ENCODE measurements at regions not wholly inside any gene's neighbourhood (a gene's known extent, or its start where the extent isn't known, plus 50 kb on each side); places are given as distances from the start of the nearest gene placed in this dataset.

- H3K36me3 ChIP-seq (ENCODE audit: control insufficient read depth in 2 of 2, insufficient read depth in 1 of 2, low read length in 2 of 2), result no peaks in the 10 kb centered on the region
- H3K4me3 ChIP-seq (ENCODE audit: low read depth, low read length), result no peak overlapping the region
- no peaks in the 10 kb centered on the region for H3K9me3 ChIP-seq (ENCODE audit: control insufficient read depth, insufficient read depth, low read depth, low read length)
- H3K4me1 ChIP-seq (ENCODE audit: control insufficient read depth, insufficient read depth, low read length), result no peaks in the 10 kb centered on the region
- CTCF ChIA-PET, result interaction anchor here (0.6 to 1.1 kb wide), 2 partner anchors 72 to 292 kb away, joined by 3 to 4 read pairs; no protein-coding TSS in a partner anchor
- no peak overlapping the region for H3K27ac ChIP-seq (ENCODE audit: extremely low read depth, low read depth, low read length)
- TF ChIP-seq ZNF157 (tag by site-specific recombination; IDR thresholded peaks at IDR 0.05) (no peak), OSR2 (tag by site-specific recombination; IDR thresholded peaks at IDR 0.05) (no peak), ZBTB11 (tag by site-specific recombination; conservative IDR thresholded peaks at IDR 0.05; ENCODE audit: low read depth) (no peak), ZNF133 (tag by site-specific recombination; IDR thresholded peaks at IDR 0.05) (no peak), HIC1 (tag by site-specific recombination; IDR thresholded peaks at IDR 0.05) (no peak)
- TF ChIP-seq, protein P1, sequence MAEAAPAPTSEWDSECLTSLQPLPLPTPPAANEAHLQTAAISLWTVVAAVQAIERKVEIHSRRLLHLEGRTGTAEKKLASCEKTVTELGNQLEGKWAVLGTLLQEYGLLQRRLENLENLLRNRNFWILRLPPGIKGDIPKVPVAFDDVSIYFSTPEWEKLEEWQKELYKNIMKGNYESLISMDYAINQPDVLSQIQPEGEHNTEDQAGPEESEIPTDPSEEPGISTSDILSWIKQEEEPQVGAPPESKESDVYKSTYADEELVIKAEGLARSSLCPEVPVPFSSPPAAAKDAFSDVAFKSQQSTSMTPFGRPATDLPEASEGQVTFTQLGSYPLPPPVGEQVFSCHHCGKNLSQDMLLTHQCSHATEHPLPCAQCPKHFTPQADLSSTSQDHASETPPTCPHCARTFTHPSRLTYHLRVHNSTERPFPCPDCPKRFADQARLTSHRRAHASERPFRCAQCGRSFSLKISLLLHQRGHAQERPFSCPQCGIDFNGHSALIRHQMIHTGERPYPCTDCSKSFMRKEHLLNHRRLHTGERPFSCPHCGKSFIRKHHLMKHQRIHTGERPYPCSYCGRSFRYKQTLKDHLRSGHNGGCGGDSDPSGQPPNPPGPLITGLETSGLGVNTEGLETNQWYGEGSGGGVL (tag by site-specific recombination; IDR thresholded peaks at IDR 0.05), result no peak
- POLR2A ChIA-PET, result interaction anchor here (0.6 kb wide), 1 partner anchor 715 kb away, joined by 5 read pairs; no protein-coding TSS in a partner anchor
Measured at GRCh38 chr12:112738531-112738930, 53.0 kb upstream of the RPH3A start.

- no peak overlapping the region for H3K4me3 ChIP-seq (ENCODE audit: low read depth, low read length)
- CTCF ChIA-PET, result interaction anchor here (0.6 to 0.7 kb wide), 2 partner anchors 32 to 138 kb away, joined by 3 to 4 read pairs; no protein-coding TSS in a partner anchor
Measured at GRCh38 chr12:112740387-112740934, 51.1 kb upstream of the RPH3A start.

DNA sequence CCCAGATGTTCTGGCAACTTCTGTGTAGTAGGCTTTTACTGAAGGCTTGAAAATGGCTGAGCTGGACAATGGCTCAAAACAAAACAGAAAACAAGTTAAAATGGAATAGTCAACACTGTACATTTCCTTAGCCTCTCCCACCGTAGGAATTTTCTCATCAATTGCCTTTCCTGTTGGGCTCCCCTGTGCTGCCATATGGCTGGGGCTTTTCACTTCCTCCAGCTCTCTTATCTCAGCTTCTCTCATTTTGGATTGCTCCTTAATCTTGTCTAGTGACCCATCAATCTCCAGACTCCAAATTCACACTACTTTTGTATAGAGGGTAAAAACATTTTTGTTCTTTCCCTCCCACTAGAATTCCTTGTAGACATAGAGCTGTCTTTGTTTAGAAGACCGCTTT is 50.4 kb upstream of the RPH3A start:
- no peaks in the 10 kb centered on the region for H3K4me1 ChIP-seq (ENCODE audit: control insufficient read depth, insufficient read depth, low read length)
- no peak overlapping the region for H3K4me3 ChIP-seq (ENCODE audit: low read depth, low read length)
- H3K9me3 ChIP-seq (ENCODE audit: control insufficient read depth, insufficient read depth, low read depth, low read length), result no peaks in the 10 kb centered on the region
- TF ChIP-seq, protein P2, sequence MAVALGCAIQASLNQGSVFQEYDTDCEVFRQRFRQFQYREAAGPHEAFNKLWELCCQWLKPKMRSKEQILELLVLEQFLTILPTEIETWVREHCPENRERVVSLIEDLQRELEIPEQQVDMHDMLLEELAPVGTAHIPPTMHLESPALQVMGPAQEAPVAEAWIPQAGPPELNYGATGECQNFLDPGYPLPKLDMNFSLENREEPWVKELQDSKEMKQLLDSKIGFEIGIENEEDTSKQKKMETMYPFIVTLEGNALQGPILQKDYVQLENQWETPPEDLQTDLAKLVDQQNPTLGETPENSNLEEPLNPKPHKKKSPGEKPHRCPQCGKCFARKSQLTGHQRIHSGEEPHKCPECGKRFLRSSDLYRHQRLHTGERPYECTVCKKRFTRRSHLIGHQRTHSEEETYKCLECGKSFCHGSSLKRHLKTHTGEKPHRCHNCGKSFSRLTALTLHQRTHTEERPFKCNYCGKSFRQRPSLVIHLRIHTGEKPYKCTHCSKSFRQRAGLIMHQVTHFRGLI (tag by site-specific recombination; IDR thresholded peaks at IDR 0.05), result peak; percentile 71
- TF ChIP-seq GLIS1 (tag by site-specific recombination; IDR thresholded peaks at IDR 0.05), result no peak
- ChIA-PET CTCF (interaction anchor here (0.6 to 0.7 kb wide), 2 partner anchors 33 to 137 kb away, joined by 3 to 4 read pairs; no protein-coding TSS in a partner anchor), POLR2A (no interaction called here)
- no peaks in the 10 kb centered on the region for H3K36me3 ChIP-seq (ENCODE audit: control insufficient read depth in 2 of 2, insufficient read depth in 1 of 2, low read length in 2 of 2)
- H3K27ac ChIP-seq (ENCODE audit: extremely low read depth, low read depth, low read length), result no peak overlapping the region

More at GRCh38 chr12:112740387-112740934, 51.1 kb upstream of the RPH3A start:
- no peak for TF ChIP-seq ZNF114 (tag by site-specific recombination; IDR thresholded peaks at IDR 0.05)
- Histone ChIP-seq H3K27ac (ENCODE audit: extremely low read depth, low read depth, low read length) (no peak overlapping the region), H3K36me3 (ENCODE audit: control insufficient read depth in 2 of 2, insufficient read depth in 1 of 2, low read length in 2 of 2) (no peaks in the 10 kb centered on the region), H3K9me3 (ENCODE audit: control insufficient read depth, insufficient read depth, low read depth, low read length) (no peaks in the 10 kb centered on the region), H3K4me1 (ENCODE audit: control insufficient read depth, insufficient read depth, low read length) (no peaks in the 10 kb centered on the region)
- POLR2A ChIA-PET, result interaction anchor here (0.5 kb wide), 1 partner anchor 76 kb away, joined by 3 read pairs; no protein-coding TSS in a partner anchor

Measured in HEK293 (cell line).